HEK293T (cell line): ENCODE measurements at regions not wholly inside any gene's neighbourhood (a gene's known extent, or its start where the extent isn't known, plus 50 kb on each side); places are given as distances from the start of the nearest gene placed in this dataset.

Experiments
- ARNT ChIP-seq: fragments of 450-650 bp; IDR thresholded peaks from 2 replicates; pipeline ENCODE4 v1.6.1; 2017; ENCODE audit warnings: mild to moderate bottlenecking
- BHLHE40 ChIP-seq: fragments of 450-650 bp; IDR thresholded peaks from 2 replicates; pipeline ENCODE4 v1.6.1; 2016; ENCODE audit warnings: mild to moderate bottlenecking, moderate library complexity, borderline replicate concordance
- CTBP1 ChIP-seq: fragments of 450-650 bp; IDR thresholded peaks from 2 replicates; pipeline ENCODE4 v1.6.1; 2016; ENCODE audit warnings: borderline replicate concordance
- FOXA1 ChIP-seq: fragments of 450-650 bp; IDR thresholded peaks from 2 replicates; pipeline ENCODE4 v1.6.1; 2016; ENCODE audit warnings: mild to moderate bottlenecking
- FOXK2 ChIP-seq: fragments of 450-650 bp; IDR thresholded peaks from 2 replicates; pipeline ENCODE4 v1.6.1; 2016; ENCODE audit warnings: mild to moderate bottlenecking
- FOXM1 ChIP-seq: fragments of 450-650 bp; IDR thresholded peaks from 2 replicates; pipeline ENCODE4 v1.6.1; 2017; ENCODE audit warnings: mild to moderate bottlenecking, borderline replicate concordance
- NFRKB ChIP-seq: fragments of 450-650 bp; IDR thresholded peaks from 2 replicates; pipeline ENCODE4 v1.6.1; 2016; ENCODE audit warnings: mild to moderate bottlenecking, moderate library complexity
- SP1 ChIP-seq: fragments of 450-650 bp; IDR thresholded peaks from 2 replicates; pipeline ENCODE4 v1.6.1; 2017
- SUZ12 ChIP-seq: fragments of 450-650 bp; IDR thresholded peaks from 2 replicates; pipeline ENCODE4 v1.6.1; 2016; ENCODE audit warnings: mild to moderate bottlenecking
- TARDBP ChIP-seq: fragments of 450-650 bp; IDR thresholded peaks from 2 replicates; pipeline ENCODE4 v1.6.1; 2016
- ZNF384 ChIP-seq: fragments of 450-650 bp; IDR thresholded peaks from 2 replicates; pipeline ENCODE4 v1.6.1; 2016

GRCh38 chrX:40933706-40934425, 151.4 kb upstream of the USP9X start:
- TF ChIP-seq FOXM1 (no peak), SUZ12 (no peak), TARDBP (no peak), ARNT (no peak), FOXA1 (no peak), NFRKB (no peak), ZNF384 (no peak), BHLHE40 (no peak), SP1 (no peak), FOXK2 (no peak), CTBP1 (no peak)
